IMR-90 (cell line): ENCODE measurements at regions not wholly inside any gene's neighbourhood (a gene's known extent, or its start where the extent isn't known, plus 50 kb on each side); places are given as distances from the start of the nearest gene placed in this dataset.
"Not testable (repeated sequence)": the region's sequence is repeated elsewhere in the genome, so short reads cannot be mapped to it uniquely, and the experiment has no call there.

Source experiments
- ATAC-seq: fragments of 200-7000 bp; cut with Tn5 transposase; 2 replicates; pipeline ENCODE4 v1.9.1; 2020; ENCODE audit warnings: low read depth, mild to moderate bottlenecking, moderate library complexity
- BruUV-seq: library from RNA; stranded (reverse); fragments of 400-500 nt; replicated peaks from 2 replicates; lab custom pipeline; 2021; lab: Mats Ljungman, UMichigan
- CTCF ChIA-PET: fragments of 300-600 bp; formaldehyde crosslinking; extraction: SDS; loops from one replicate; lab custom pipeline; 2021; ENCODE audit warnings: antibody characterized with exemption; lab: Yijun Ruan, JAX
- POLR2A ChIA-PET: fragments of 300-600 bp; sonication (Branson Sonifier 250); formaldehyde crosslinking; loops from one replicate; lab custom pipeline; 2022; ENCODE audit warnings: antibody characterized with exemption; ENCODE audit not compliant: unreplicated experiment; lab: Charles Lee
- DNase-seq: peaks from one replicate; pipeline ENCODE4 v3.0.0; 2013
- H2AFZ ChIP-seq: replicated peaks from 2 replicates; pipeline ENCODE3; 2013; ENCODE audit warnings: low read length, mild to moderate bottlenecking; ENCODE audit not compliant: poor library complexity
- H2AK5ac ChIP-seq: 2 replicates; pipeline ENCODE4 v1.6.1; 2013; ENCODE audit warnings: low read depth, low read length, inconsistent platforms
- H2AK9ac ChIP-seq: replicated peaks from 2 replicates; pipeline ENCODE3; 2013; ENCODE audit warnings: mild to moderate bottlenecking, low read depth, low read length, moderate library complexity; ENCODE audit not compliant: poor library complexity
- H2BK120ac ChIP-seq: 2 replicates; pipeline ENCODE4 v1.6.1; 2013; ENCODE audit warnings: low read depth, low read length, inconsistent platforms
- H2BK15ac ChIP-seq: 3 replicates; pipeline ENCODE4 v1.6.1; 2013; ENCODE audit warnings: low read depth, low read length, inconsistent platforms
- H2BK20ac ChIP-seq: 2 replicates; pipeline ENCODE4 v1.6.1; 2013; ENCODE audit warnings: low read depth, mild to moderate bottlenecking, inconsistent platforms, low read length, moderate library complexity
- H2BK5ac ChIP-seq: 2 replicates; pipeline ENCODE4 v1.6.1; 2013; ENCODE audit warnings: mild to moderate bottlenecking, low read depth, low read length, inconsistent platforms; ENCODE audit not compliant: poor library complexity, severe bottlenecking
- H3K14ac ChIP-seq: replicated peaks from 2 replicates; pipeline ENCODE4 v1.6.1; 2013; ENCODE audit warnings: low read depth, low read length, inconsistent platforms
- H3K18ac ChIP-seq: 2 replicates; pipeline ENCODE4 v1.6.1; 2013; ENCODE audit warnings: low read depth, low read length, control low read depth
- H3K23ac ChIP-seq: 2 replicates; pipeline ENCODE4 v1.6.1; 2013; ENCODE audit warnings: low read depth, low read length, inconsistent platforms
- H3K27ac ChIP-seq: 2 replicates; pipeline ENCODE4 v1.5.1; 2013; ENCODE audit warnings: mild to moderate bottlenecking, control low read depth, low read length; ENCODE audit not compliant: insufficient read depth
- H3K27me3 ChIP-seq: 2 replicates; pipeline ENCODE4 v1.6.1; 2013; ENCODE audit warnings: low read length; ENCODE audit not compliant: control insufficient read depth, insufficient read depth
- H3K36me3 ChIP-seq: 2 replicates; pipeline ENCODE4 v1.6.1; 2013; ENCODE audit warnings: low read length, mixed read lengths; ENCODE audit not compliant: control insufficient read depth, insufficient read depth
- H3K4ac ChIP-seq: 2 replicates; pipeline ENCODE4 v1.6.1; 2013; ENCODE audit warnings: low read depth, low read length, inconsistent platforms
- H3K4me1 ChIP-seq: 2 replicates; pipeline ENCODE4 v1.6.1; 2013; ENCODE audit warnings: low read length, mixed read lengths; ENCODE audit not compliant: control insufficient read depth, insufficient read depth
- H3K4me2 ChIP-seq: 2 replicates; pipeline ENCODE4 v1.6.1; 2013; ENCODE audit warnings: low read depth, mild to moderate bottlenecking, control low read depth, low read length, moderate library complexity
- H3K4me3 ChIP-seq: 2 replicates; pipeline ENCODE4 v1.5.1; 2013; ENCODE audit warnings: low read depth, mild to moderate bottlenecking, control low read depth, low read length, moderate library complexity; ENCODE audit not compliant: insufficient read depth
- H3K56ac ChIP-seq: 2 replicates; pipeline ENCODE4 v1.6.1; 2013; ENCODE audit warnings: low read length, inconsistent platforms; ENCODE audit not compliant: insufficient read depth; ENCODE audit errors: extremely low read depth
- H3K79me1 ChIP-seq, 2 experiments: 2 replicates each; pipeline ENCODE4 v1.6.1; 2013; ENCODE audit warnings: low read length in 2 of 2, inconsistent platforms in 1 of 2, low read depth in 1 of 2
- H3K9ac ChIP-seq: 2 replicates; pipeline ENCODE4 v1.6.1; 2013; ENCODE audit warnings: low read depth, low read length, control low read depth
- H3K9me1 ChIP-seq: 2 replicates; pipeline ENCODE4 v1.6.1; 2013; ENCODE audit warnings: low read length, inconsistent platforms; ENCODE audit not compliant: insufficient read depth
- H3K9me3 ChIP-seq: 2 replicates; pipeline ENCODE4 v1.6.1; 2013; ENCODE audit warnings: low read length; ENCODE audit not compliant: control insufficient read depth, insufficient read depth
- H4K20me1 ChIP-seq: 2 replicates; pipeline ENCODE4 v1.6.1; 2013; ENCODE audit warnings: low read length, inconsistent platforms; ENCODE audit not compliant: insufficient read depth
- H4K5ac ChIP-seq: 2 replicates; pipeline ENCODE4 v1.6.1; 2013; ENCODE audit warnings: mild to moderate bottlenecking, low read depth, low read length, control low read depth
- H4K8ac ChIP-seq, 2 experiments: 2 replicates each; pipeline ENCODE4 v1.6.1; 2013; ENCODE audit warnings: low read depth in 2 of 2, low read length in 2 of 2, control low read depth in 1 of 2, inconsistent platforms in 1 of 2
- H4K91ac ChIP-seq: 2 replicates; pipeline ENCODE4 v1.6.1; 2013; ENCODE audit warnings: low read depth, low read length, inconsistent platforms; ENCODE audit not compliant: insufficient read depth
- WGBS, 2 experiments: methylation state at CpG; one replicate each; pipeline versions ENCODE4 v1.1.5 to v1.1.7; 2013; ENCODE audit warnings: missing lambda C conversion rate in 2 of 2; ENCODE audit not compliant: insufficient read length in 1 of 2; ENCODE audit errors: extremely low coverage in 2 of 2; 5-methylcytosine and 5-hydroxymethylcytosine counted together
- dilution Hi-C: fragments of 300-500 bp; cut with HindIII; formaldehyde crosslinking; loops from one replicate; pipeline ENCODE4 v1.14.3; 2018; ENCODE audit warnings: low sequenced_read_pairs; ENCODE audit not compliant: unreplicated experiment
- in situ Hi-C: fragments of 300-500 bp; cut with MboI; formaldehyde crosslinking; loops from 3 replicates; pipeline ENCODE4 v1.14.3; 2019; ENCODE audit warnings: low sequenced_read_pairs, inconsistent platforms, mixed read lengths
- intact Hi-C: fragments of 100-400 bp; cut with micrococcal nuclease; formaldehyde crosslinking; loops from 2 replicates; pipeline ENCODE4 v1.10.0; 2022

- H4K91ac ChIP-seq, H4K8ac ChIP-seq, H3K23ac ChIP-seq, H3K4me3 ChIP-seq, intact Hi-C loops, BruUV-seq, ATAC-seq, H4K20me1 ChIP-seq, H2AK9ac ChIP-seq, H3K56ac ChIP-seq, H2AFZ ChIP-seq, H4K5ac ChIP-seq, H3K27ac ChIP-seq, H3K14ac ChIP-seq, H3K9me3 ChIP-seq, H3K18ac ChIP-seq, H3K9ac ChIP-seq, H3K4me2 ChIP-seq, H3K36me3 ChIP-seq, H3K27me3 ChIP-seq, DNase-seq, dilution Hi-C loops: not testable (repeated sequence)
- WGBS, 2 experiments, result no CpG with 5 or more reads among the region's 5 CpGs
- Histone ChIP-seq H2BK15ac (peak overlapping the region; percentile 60; the same call in 1 of the 3 replicates), H3K9me1 (peaks cover 11% of the 10 kb centered on the region), H3K4me1 (peaks cover 22% of the 10 kb centered on the region), H2BK120ac (peak overlapping the region; percentile 64; the same call in 1 of the 2 replicates), H2BK20ac (peak overlapping the region; percentile 66), H3K4ac (peak overlapping the region; percentile 55; the same call in 1 of the 2 replicates), H3K79me1 (peaks cover 18 to 52% of the 10 kb centered on the region in 2 experiments), H2AK5ac (peak overlapping the region; percentile 99; the same call in 1 of the 2 replicates), H2BK5ac (peak overlapping the region; percentile 89)
- in situ Hi-C loops, result loop anchor here (25.0 kb wide), 1 partner anchor 508 kb away; no protein-coding TSS in a partner anchor
- ChIA-PET CTCF (interaction anchor here (1.0 to 1.8 kb wide), 2 partner anchors 18 to 119 kb away, joined by 3 to 6 read pairs; no protein-coding TSS in a partner anchor), POLR2A (interaction anchor here (0.6 kb wide), 1 partner anchor 19 kb away, joined by 3 read pairs; no protein-coding TSS in a partner anchor)
Observed at GRCh38 chr6:56870053-56870452, 84.9 kb upstream of the BEND6 start.
